Thyroid gland (tissue), 4 donors: ENCODE measurements at regions not wholly inside any gene's neighbourhood (a gene's known extent, or its start where the extent isn't known, plus 50 kb on each side); places are given as distances from the start of the nearest gene placed in this dataset.

ENCODE experiments used
- DNase-seq, 2 donors: peaks; one replicate each; pipeline ENCODE4 v3.0.0-alpha.2; 2019
- H3K27ac ChIP-seq, 3 donors: fragments of 200-600 bp; sonication (generic); 1 replicate in 2 of 3; 2 replicates in 1 of 3; pipeline ENCODE4 v1.5.1; 2016 to 2019; ENCODE audit warnings: mild to moderate bottlenecking in 1 of 3, moderate library complexity in 1 of 3
- H3K27me3 ChIP-seq: fragments of 200-600 bp; sonication (generic); one replicate; pipeline ENCODE4 v1.5.1; 2019
- H3K36me3 ChIP-seq, 2 donors: fragments of 200-600 bp; sonication (generic); one replicate each; pipeline ENCODE4 v1.5.1; 2016 to 2019
- H3K4me1 ChIP-seq, 2 donors: fragments of 200-600 bp; sonication (generic); one replicate each; pipeline ENCODE4 v1.5.1; 2017 to 2019
- H3K4me3 ChIP-seq, 3 donors: fragments of 200-600 bp; sonication (generic); replicated peaks in 1 of 3; 1 replicate in 2 of 3; 2 replicates in 1 of 3; pipeline ENCODE4 v1.5.1; 2016; ENCODE audit warnings: mild to moderate bottlenecking in 1 of 3
- H3K9me3 ChIP-seq: fragments of 200-600 bp; sonication (generic); one replicate; pipeline ENCODE4 v1.5.1; 2017
- POLR2A ChIP-seq, 2 donors: fragments of 450-650 bp; IDR thresholded peaks; one replicate each; pipeline ENCODE4 v1.6.1; 2017; ENCODE audit warnings: antibody characterized with exemption in 2 of 2, mild to moderate bottlenecking in 2 of 2, moderate library complexity in 1 of 2
- WGBS, 2 donors: methylation state at CpG; one replicate each; pipeline ENCODE4 v1.1.5; 2017; 5-methylcytosine and 5-hydroxymethylcytosine counted together
- intact Hi-C: fragments of 100-400 bp; cut with DNase I; formaldehyde crosslinking; loops from one replicate; pipeline ENCODE4 v1.15.1; 2023
- TF ChIP-seq, protein P1 (sequence below), 6 experiments: fragments of 200-600 bp in 3 of 6; fragments of 450-650 bp in 3 of 6; sonication (generic) in 3 of 6; IDR thresholded peaks; one replicate each; pipeline ENCODE4 v1.5.1; 2016 to 2019; ENCODE audit warnings: antibody characterized with exemption in 6 of 6, mild to moderate bottlenecking in 2 of 6, inconsistent platforms in 1 of 6, moderate library complexity in 1 of 6

- no peaks in the 10 kb centered on the region for H3K4me1 ChIP-seq
- 55 to 73% methylated on average over 7 of the region's 7 CpGs for WGBS, 2 donors
- no peak for DNase-seq
- H3K27me3 ChIP-seq: no peaks in the 10 kb centered on the region
- H3K27ac ChIP-seq: no peak overlapping the region
- H3K9me3 ChIP-seq: no peaks in the 10 kb centered on the region
- no peaks in the 10 kb centered on the region for H3K36me3 ChIP-seq
- H3K4me3 ChIP-seq: no peak overlapping the region
- intact Hi-C loops: no loop called here
- TF ChIP-seq, protein P1, sequence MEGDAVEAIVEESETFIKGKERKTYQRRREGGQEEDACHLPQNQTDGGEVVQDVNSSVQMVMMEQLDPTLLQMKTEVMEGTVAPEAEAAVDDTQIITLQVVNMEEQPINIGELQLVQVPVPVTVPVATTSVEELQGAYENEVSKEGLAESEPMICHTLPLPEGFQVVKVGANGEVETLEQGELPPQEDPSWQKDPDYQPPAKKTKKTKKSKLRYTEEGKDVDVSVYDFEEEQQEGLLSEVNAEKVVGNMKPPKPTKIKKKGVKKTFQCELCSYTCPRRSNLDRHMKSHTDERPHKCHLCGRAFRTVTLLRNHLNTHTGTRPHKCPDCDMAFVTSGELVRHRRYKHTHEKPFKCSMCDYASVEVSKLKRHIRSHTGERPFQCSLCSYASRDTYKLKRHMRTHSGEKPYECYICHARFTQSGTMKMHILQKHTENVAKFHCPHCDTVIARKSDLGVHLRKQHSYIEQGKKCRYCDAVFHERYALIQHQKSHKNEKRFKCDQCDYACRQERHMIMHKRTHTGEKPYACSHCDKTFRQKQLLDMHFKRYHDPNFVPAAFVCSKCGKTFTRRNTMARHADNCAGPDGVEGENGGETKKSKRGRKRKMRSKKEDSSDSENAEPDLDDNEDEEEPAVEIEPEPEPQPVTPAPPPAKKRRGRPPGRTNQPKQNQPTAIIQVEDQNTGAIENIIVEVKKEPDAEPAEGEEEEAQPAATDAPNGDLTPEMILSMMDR (IDR thresholded peaks at IDR 0.05): no peak
- no peak for TF ChIP-seq POLR2A (IDR thresholded peaks at IDR 0.05)
These were observed 97.2 kb upstream of the TMEM18 start for GRCh38 chr2:774436-774835.

DNA sequence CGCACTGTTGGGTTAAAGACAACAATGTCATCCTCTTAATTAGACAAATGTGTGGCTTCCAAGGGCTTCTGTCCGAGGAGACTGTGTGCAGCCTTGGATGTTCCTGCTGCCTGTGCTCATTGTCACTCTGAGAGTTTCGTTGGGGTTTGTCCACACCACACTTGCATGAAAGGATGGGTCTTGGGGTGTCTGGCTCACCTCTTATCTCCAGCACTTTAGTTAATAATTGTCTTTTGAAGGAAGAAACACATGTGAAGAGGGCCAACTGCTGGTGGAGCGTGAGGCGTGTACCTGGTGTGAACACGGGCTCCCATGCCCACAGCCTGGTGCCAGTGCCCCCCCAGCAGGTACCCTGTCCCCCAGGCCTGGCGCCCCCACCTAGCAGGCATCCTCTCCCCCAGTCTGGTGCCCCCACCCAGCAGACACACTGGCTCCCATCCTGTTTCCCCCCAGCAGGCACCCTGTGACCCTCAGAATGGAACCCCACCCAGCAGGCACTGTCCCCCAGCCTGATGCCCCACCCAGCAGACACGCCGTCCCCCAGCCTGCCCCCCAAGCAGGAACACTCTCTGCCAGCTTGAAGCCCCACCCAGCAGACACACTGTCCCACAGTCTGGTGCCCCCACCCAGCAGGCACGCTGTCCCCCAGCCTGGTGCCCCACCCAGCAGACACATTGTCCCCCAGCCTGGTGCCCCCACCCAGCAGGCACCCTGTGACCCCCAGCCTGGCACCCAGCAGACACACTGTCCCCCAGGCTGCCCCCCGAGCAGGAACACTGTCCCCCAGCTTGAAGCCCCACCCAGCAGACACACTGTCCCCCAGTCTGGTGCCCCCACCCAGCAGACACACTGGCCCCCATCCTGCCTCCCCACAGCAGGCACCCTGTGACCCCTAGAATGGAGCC is 96.3 kb upstream of the TMEM18 start:
- 73 to 75% methylated on average over 6 to 9 of the region's 11 CpGs for WGBS, 2 donors
- no peak overlapping the region for H3K4me3 ChIP-seq
- H3K36me3 ChIP-seq: no peaks in the 10 kb centered on the region
- no peak overlapping the region for H3K27ac ChIP-seq
- DNase-seq: no peak
- no peaks in the 10 kb centered on the region for H3K9me3 ChIP-seq
- H3K27me3 ChIP-seq: no peaks in the 10 kb centered on the region
- intact Hi-C loops: no loop called here
- TF ChIP-seq POLR2A (IDR thresholded peaks at IDR 0.05): no peak
- TF ChIP-seq, protein P1 (IDR thresholded peaks at IDR 0.05): no peak
- no peaks in the 10 kb centered on the region for H3K4me1 ChIP-seq

DNA sequence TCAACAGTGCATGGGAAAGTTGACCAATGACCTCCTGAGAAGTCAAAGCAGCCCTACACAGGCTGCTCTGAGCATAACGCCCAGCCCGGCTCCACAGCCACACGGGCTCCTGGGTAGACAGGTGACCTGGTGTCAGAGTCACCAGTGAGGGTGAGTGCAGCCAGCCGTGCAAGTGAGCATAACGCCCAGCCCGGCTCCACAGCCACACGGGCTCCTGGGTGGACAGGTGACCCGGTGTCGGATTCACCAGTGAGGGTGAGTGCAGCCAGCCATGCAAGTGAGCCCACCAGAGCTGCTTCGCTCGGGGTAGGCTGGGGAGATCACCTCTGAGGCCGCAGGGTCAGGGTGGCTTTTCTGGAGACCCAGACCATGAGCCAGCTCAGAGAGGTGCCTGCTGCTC is 94.3 kb upstream of the TMEM18 start:
- Histone ChIP-seq H3K27ac (no peak overlapping the region), H3K27me3 (no peaks in the 10 kb centered on the region), H3K36me3 (no peaks in the 10 kb centered on the region), H3K4me1 (no peaks in the 10 kb centered on the region), H3K4me3 (no peak overlapping the region), H3K9me3 (no peaks in the 10 kb centered on the region)
- DNase-seq: no peak
- WGBS, 2 donors: 75 to 84% methylated on average over 5 to 12 of the region's 12 CpGs
- TF ChIP-seq, protein P1 (IDR thresholded peaks at IDR 0.05): no peak
- no peak for TF ChIP-seq POLR2A (IDR thresholded peaks at IDR 0.05)
- intact Hi-C loops: no loop called here

GRCh38 chr2:770776-771175 is 93.6 kb upstream of the TMEM18 start:
- Histone ChIP-seq H3K9me3 (no peaks in the 10 kb centered on the region), H3K36me3 (no peaks in the 10 kb centered on the region), H3K4me3 (no peak overlapping the region), H3K27ac (no peak overlapping the region), H3K27me3 (no peaks in the 10 kb centered on the region), H3K4me1 (no peaks in the 10 kb centered on the region)
- TF ChIP-seq, protein P1 (IDR thresholded peaks at IDR 0.05): no peak
- TF ChIP-seq POLR2A (IDR thresholded peaks at IDR 0.05): no peak
- no peak for DNase-seq
- 100% methylated on average over 2 of the region's 2 CpGs for WGBS, 2 donors
- intact Hi-C loops: no loop called here

DNA sequence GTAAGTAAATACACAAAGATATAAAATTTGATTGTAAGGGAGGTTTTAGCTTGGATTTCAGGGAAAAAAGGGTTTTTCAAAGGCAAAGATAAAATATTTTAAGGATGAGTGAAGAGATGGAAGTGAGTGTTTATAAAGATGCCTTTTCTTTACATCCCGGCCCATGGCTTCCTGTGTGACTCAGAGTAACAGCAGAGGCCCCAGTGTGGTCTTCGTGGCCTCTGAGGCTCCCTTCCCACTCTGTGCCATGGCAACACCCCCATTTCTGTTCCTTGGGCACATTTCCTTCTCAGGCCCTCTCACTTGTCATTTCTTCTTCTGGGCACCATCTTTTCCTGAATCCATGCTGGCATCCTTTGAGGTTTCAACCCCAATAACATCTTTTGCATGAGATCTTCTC is 92.6 kb upstream of the TMEM18 start:
- Histone ChIP-seq H3K36me3 (no peaks in the 10 kb centered on the region), H3K4me1 (no peaks in the 10 kb centered on the region), H3K9me3 (no peaks in the 10 kb centered on the region), H3K27me3 (no peaks in the 10 kb centered on the region), H3K4me3 (no peak overlapping the region), H3K27ac (no peak overlapping the region)
- WGBS, 2 donors: 89 to 90% methylated on average over 2 of the region's 2 CpGs
- intact Hi-C loops: no loop called here
- DNase-seq: no peak
- TF ChIP-seq, protein P1 (IDR thresholded peaks at IDR 0.05): no peak
- TF ChIP-seq POLR2A (IDR thresholded peaks at IDR 0.05): no peak
